NT2/D1 (cell line): ENCODE measurements at regions not wholly inside any gene's neighbourhood (a gene's known extent, or its start where the extent isn't known, plus 50 kb on each side); places are given as distances from the start of the nearest gene placed in this dataset.

Experiments
- DNase-seq: peaks from one replicate; pipeline ENCODE4 v3.0.0-alpha.2; 2011; ENCODE audit warnings: low read depth, low spot score
- H3K27me3 ChIP-seq: 2 replicates; pipeline ENCODE4 v1.6.0; 2011; ENCODE audit warnings: mild to moderate bottlenecking; ENCODE audit not compliant: insufficient read length, insufficient read depth
- H3K36me3 ChIP-seq: 2 replicates; pipeline ENCODE4 v1.6.1; 2011; ENCODE audit warnings: mild to moderate bottlenecking, low read length, mixed read lengths; ENCODE audit not compliant: insufficient read depth, insufficient read length
- H3K4me1 ChIP-seq: 2 replicates; pipeline ENCODE4 v1.5.1; 2011; ENCODE audit not compliant: insufficient read depth, insufficient read length
- H3K4me3 ChIP-seq: 2 replicates; pipeline ENCODE4 v1.5.1; 2011; ENCODE audit warnings: low read depth; ENCODE audit not compliant: insufficient read length
- H3K9ac ChIP-seq: 2 replicates; pipeline ENCODE4 v1.6.0; 2011; ENCODE audit warnings: low read depth; ENCODE audit not compliant: insufficient read length
- H3K9me3 ChIP-seq: 2 replicates; pipeline ENCODE4 v1.5.1; 2011; ENCODE audit warnings: mild to moderate bottlenecking, low read length; ENCODE audit not compliant: insufficient read depth
- SUZ12 ChIP-seq: IDR thresholded peaks from 2 replicates; pipeline ENCODE4 v1.6.1; 2011; ENCODE audit not compliant: insufficient read length, insufficient read depth; ENCODE audit errors: extremely low read depth
- YY1 ChIP-seq: IDR thresholded peaks from 2 replicates; pipeline ENCODE4 v1.6.1; 2011; ENCODE audit not compliant: insufficient read length, insufficient read depth
- ZNF274 ChIP-seq: IDR thresholded peaks from 2 replicates; pipeline ENCODE4 v1.6.1; 2011; ENCODE audit warnings: mild to moderate bottlenecking, low read depth, low read length

- no peak overlapping the region for H3K9ac ChIP-seq
- 0 out of 2 replicates have a peak, but pooled peaks cover 11% of the 10 kb centered on the region for H3K9me3 ChIP-seq
- H3K4me3 ChIP-seq = no peak overlapping the region
- no peaks in the 10 kb centered on the region for H3K36me3 ChIP-seq
- H3K4me1 ChIP-seq = no peaks in the 10 kb centered on the region
- no peaks in the 10 kb centered on the region for H3K27me3 ChIP-seq
- TF ChIP-seq YY1 (no peak), ZNF274 (no peak), SUZ12 (no peak)
- DNase-seq = no peak
Observed at GRCh38 chr4:151865744-151866591, 105.2 kb upstream of the GATB start.

GRCh38 chr4:151865312-151865711, 104.5 kb upstream of the GATB start:
- Histone ChIP-seq H3K4me1 (no peaks in the 10 kb centered on the region), H3K9me3 (0 out of 2 replicates have a peak, but pooled peaks cover 11% of the 10 kb centered on the region)

GRCh38 chr4:151864068-151864467, 103.3 kb upstream of the GATB start:
- Histone ChIP-seq H3K9me3 (0 out of 2 replicates have a peak, but pooled peaks cover 11% of the 10 kb centered on the region), H3K4me1 (no peaks in the 10 kb centered on the region), H3K9ac (no peak overlapping the region), H3K27me3 (no peaks in the 10 kb centered on the region), H3K36me3 (no peaks in the 10 kb centered on the region), H3K4me3 (no peak overlapping the region)
- TF ChIP-seq ZNF274 (no peak), SUZ12 (no peak), YY1 (no peak)
- DNase-seq = no peak

More at GRCh38 chr4:151865312-151865711, 104.5 kb upstream of the GATB start:
- TF ChIP-seq ZNF274 (no peak), YY1 (no peak)
- no peak overlapping the region for H3K9ac ChIP-seq
- no peaks in the 10 kb centered on the region for H3K27me3 ChIP-seq
- no peak for DNase-seq
- H3K4me3 ChIP-seq = no peak overlapping the region
- H3K36me3 ChIP-seq = no peaks in the 10 kb centered on the region

GRCh38 chr4:151862766-151863165, 102.0 kb upstream of the GATB start:
- no peak overlapping the region for H3K4me3 ChIP-seq
- H3K9ac ChIP-seq = no peak overlapping the region
- no peak for DNase-seq
- H3K4me1 ChIP-seq = no peaks in the 10 kb centered on the region
- H3K27me3 ChIP-seq = no peaks in the 10 kb centered on the region
- TF ChIP-seq ZNF274 = no peak
- TF ChIP-seq SUZ12 = no peak
- H3K9me3 ChIP-seq = 0 out of 2 replicates have a peak, but pooled peaks cover 3% of the 10 kb centered on the region
- no peaks in the 10 kb centered on the region for H3K36me3 ChIP-seq

- no peaks in the 10 kb centered on the region for H3K36me3 ChIP-seq
- no peak for DNase-seq
- no peaks in the 10 kb centered on the region for H3K4me1 ChIP-seq
- H3K9ac ChIP-seq = no peak overlapping the region
- TF ChIP-seq YY1 = no peak
- TF ChIP-seq SUZ12 = no peak
- TF ChIP-seq ZNF274 = no peak
- no peak overlapping the region for H3K4me3 ChIP-seq
- no peaks in the 10 kb centered on the region for H3K9me3 ChIP-seq
- H3K27me3 ChIP-seq = no peaks in the 10 kb centered on the region
Observed at GRCh38 chr4:151860561-151861093, 99.8 kb upstream of the GATB start.

GRCh38 chr4:151859641-151860040, 98.8 kb upstream of the GATB start:
- Histone ChIP-seq H3K4me1 (no peaks in the 10 kb centered on the region), H3K9ac (no peak overlapping the region), H3K9me3 (no peaks in the 10 kb centered on the region), H3K36me3 (no peaks in the 10 kb centered on the region), H3K27me3 (no peaks in the 10 kb centered on the region), H3K4me3 (no peak overlapping the region)
- no peak for DNase-seq
- TF ChIP-seq YY1 (no peak), ZNF274 (no peak), SUZ12 (no peak)

- Histone ChIP-seq H3K4me1 (no peaks in the 10 kb centered on the region), H3K9ac (no peak overlapping the region), H3K9me3 (no peaks in the 10 kb centered on the region), H3K27me3 (no peaks in the 10 kb centered on the region), H3K36me3 (no peaks in the 10 kb centered on the region), H3K4me3 (no peak overlapping the region)
- TF ChIP-seq SUZ12 = no peak
- no peak for TF ChIP-seq YY1
- DNase-seq = no peak
Observed at GRCh38 chr4:151858356-151858755, 97.5 kb upstream of the GATB start.
